ENCODE measurements at regions not wholly inside any gene's neighbourhood (a gene's known extent, or its start where the extent isn't known, plus 50 kb on each side); places are given as distances from the start of the nearest gene placed in this dataset.
"Not testable (repeated sequence)": the region's sequence is repeated elsewhere in the genome, so short reads cannot be mapped to it uniquely, and the experiment has no call there.

DNA sequence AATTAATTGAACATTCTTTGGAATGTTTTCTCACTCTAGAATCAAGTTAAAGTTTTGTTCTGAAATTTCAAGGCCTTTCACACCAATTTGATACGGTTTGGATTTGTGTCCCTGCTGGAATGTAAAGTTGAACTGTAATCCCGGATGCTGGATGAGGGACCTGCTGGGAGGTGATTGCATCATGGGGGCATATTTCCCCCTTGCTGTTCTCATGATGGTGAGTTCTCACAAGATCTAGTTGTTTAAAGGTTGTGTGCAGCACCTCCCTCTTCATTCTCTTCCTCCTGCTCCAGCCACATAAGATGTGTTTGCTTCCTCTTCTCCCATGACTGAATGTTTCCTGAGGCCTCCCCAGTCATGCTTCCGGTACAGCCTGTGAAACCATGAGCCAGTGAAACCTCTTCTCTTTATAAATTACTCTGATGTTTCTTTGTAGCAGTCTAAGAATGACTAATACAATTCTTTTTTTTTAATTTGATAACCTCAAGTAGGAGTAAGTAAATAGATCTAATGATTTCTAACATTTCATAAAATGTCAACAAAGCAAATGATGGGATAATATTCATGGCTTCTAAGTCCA lies 144.2 kb upstream of the CDH7 start:
- ATAC-seq (ENCODE audit: low read depth) (no peak), DNase-seq (ENCODE audit: low spot score in 2 of 2) (no peak)
- Mint-ChIP-seq H3K27me3 (no peaks in the 10 kb centered on the region), H3K4me3 (no peak overlapping the region), H3K9me3 (peaks cover 4% of the 10 kb centered on the region), H3K4me1 (no peaks in the 10 kb centered on the region), H3K36me3 (no peaks in the 10 kb centered on the region), H3K27ac (no peak overlapping the region)

DNA sequence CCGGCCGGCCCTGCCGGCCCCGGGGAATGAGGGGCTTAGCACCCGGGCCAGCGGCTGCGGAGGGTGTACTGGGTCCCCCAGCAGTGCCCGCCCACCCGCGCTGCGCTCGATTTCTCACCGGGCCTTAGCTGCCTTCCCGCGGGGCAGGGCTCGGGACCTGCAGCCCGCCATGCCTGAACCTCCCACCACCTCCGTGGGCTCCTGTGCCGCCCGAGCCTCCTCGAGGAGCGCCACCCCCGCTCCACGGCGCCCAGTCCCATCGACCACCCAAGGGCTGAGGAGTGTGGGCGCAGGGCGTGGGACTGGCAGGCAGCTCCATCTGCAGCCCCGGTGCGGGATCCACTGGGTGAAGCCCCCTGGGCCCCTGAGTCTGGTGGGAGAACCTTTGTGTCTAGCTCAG lies 145.5 kb upstream of the CDH7 start:
- H3K27ac Mint-ChIP-seq; H3K36me3 Mint-ChIP-seq; H3K9me3 Mint-ChIP-seq; H3K27me3 Mint-ChIP-seq; ATAC-seq (ENCODE audit: low read depth); H3K4me3 Mint-ChIP-seq; DNase-seq (ENCODE audit: low spot score in 2 of 2); H3K4me1 Mint-ChIP-seq: not testable (repeated sequence)

DNA sequence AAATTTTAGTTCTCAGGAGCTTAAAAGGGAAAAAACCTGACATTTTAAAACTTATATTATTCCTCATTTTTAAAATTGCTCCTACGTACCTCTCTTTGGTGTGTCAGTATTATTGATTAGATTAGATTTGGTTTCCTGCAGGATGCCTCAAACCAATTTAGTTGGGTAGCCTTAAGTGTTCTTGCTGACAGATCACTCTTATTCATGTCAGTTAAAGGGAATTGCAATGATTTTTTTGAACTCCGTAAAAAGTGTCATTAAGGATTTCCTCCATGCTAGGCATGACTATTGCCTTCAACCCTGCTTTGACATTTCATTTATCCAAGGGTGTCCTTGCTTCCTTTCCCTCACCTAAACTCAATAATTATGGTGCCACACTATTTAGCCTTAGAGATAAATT lies 149.0 kb upstream of the CDH7 start:
- H3K9me3 Mint-ChIP-seq: peaks cover 4% of the 10 kb centered on the region
- no peaks in the 10 kb centered on the region for H3K36me3 Mint-ChIP-seq
- no peaks in the 10 kb centered on the region for H3K4me1 Mint-ChIP-seq
- H3K4me3 Mint-ChIP-seq: no peak overlapping the region
- H3K27ac Mint-ChIP-seq: no peak overlapping the region
- ATAC-seq (ENCODE audit: low read depth): no peak
- H3K27me3 Mint-ChIP-seq: no peaks in the 10 kb centered on the region
- no peak for DNase-seq (ENCODE audit: low spot score in 2 of 2)

DNA sequence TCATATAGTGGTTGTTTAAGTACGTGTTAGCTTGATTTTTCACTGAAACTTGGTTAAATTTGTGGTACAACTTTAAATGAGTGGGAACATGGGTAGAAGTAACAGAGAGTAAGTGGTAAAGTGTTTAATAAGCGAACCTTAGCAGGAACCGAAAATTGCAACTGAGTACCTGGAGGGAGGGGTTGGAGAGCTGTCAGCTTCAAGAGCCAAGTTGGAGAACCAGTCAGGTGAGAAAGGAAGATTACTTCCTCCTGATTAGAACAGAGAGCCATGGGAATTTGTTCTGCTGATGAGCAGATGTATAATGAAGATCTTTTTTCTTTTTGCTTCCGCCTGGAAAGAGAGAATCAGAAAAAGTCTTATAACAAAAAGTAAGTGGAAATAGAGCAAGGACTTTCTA lies 158.4 kb upstream of the CDH7 start:
- ATAC-seq (ENCODE audit: low read depth) (no peak), DNase-seq (ENCODE audit: low spot score in 2 of 2) (no peak)
- Mint-ChIP-seq H3K36me3 (no peaks in the 10 kb centered on the region), H3K27me3 (no peaks in the 10 kb centered on the region), H3K9me3 (no peaks in the 10 kb centered on the region), H3K4me1 (no peaks in the 10 kb centered on the region), H3K27ac (no peak overlapping the region), H3K4me3 (no peak overlapping the region)

DNA sequence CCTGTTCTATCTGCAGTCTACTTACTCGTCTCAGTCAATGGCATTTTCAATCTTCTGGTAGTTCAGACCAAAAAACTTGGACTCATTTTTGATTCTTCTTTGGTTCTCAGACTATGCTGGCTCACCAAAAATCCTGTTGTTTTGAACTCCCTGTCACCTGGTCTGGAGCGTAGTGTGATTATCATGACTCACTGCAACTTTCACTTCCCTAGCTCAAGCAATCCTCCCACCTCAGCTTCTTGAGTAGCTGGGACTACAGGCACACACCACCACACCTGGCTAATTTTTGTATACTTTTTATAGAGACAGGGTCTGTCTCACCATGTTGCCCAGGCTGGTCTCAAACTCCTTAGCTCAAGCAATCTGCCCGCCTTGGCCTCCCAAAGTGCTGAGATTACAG lies 163.3 kb upstream of the CDH7 start:
- no peaks in the 10 kb centered on the region for H3K4me1 Mint-ChIP-seq
- H3K27ac Mint-ChIP-seq: no peak overlapping the region
- DNase-seq (ENCODE audit: low spot score in 2 of 2): no peak
- H3K9me3 Mint-ChIP-seq: no peaks in the 10 kb centered on the region
- no peak overlapping the region for H3K4me3 Mint-ChIP-seq
- H3K27me3 Mint-ChIP-seq: no peaks in the 10 kb centered on the region
- no peak for ATAC-seq (ENCODE audit: low read depth)
- H3K36me3 Mint-ChIP-seq: no peaks in the 10 kb centered on the region

DNA sequence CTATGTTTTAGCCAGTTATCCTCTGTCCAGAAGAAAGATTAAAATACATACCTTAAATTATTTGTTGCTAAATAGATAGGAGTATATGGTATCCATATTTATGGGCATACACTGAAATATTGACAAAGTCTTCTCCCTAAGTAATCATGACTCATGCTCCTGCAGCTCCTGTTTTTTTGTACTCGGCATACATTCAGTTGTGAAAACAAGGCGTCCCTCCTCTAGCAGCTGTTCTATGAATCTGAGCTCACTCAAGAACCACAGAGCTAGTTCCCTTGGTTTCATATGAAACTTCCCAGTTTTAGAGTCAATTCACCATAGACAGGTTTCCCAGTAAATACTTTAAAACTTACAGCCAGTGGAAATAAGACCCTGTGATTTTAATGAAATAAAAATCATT lies 168.7 kb upstream of the CDH7 start:
- not testable (repeated sequence) for ATAC-seq (ENCODE audit: low read depth); H3K36me3 Mint-ChIP-seq; H3K4me3 Mint-ChIP-seq; H3K27ac Mint-ChIP-seq; DNase-seq (ENCODE audit: low spot score in 2 of 2); H3K9me3 Mint-ChIP-seq; H3K4me1 Mint-ChIP-seq; H3K27me3 Mint-ChIP-seq

DNA sequence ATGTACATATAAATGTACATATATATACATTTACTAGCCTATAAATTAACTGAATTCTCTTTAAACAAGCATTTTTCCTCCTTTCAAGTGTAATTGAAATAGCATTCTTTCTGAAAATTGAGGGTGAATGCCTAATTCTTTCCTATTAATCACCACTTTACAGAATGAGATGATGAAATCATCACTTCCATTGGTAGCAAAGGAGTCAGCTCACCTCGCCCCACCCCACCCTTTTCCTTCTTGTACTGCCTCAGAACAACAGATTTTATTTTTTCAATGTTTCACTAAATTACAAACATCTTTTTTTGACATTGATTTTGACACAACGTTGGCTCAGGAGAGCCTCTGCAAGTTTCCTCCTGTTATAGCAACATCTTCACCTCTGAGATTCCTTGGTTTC lies 181.9 kb upstream of the CDH7 start:
- Mint-ChIP-seq H3K9me3 (no peaks in the 10 kb centered on the region), H3K4me3 (no peak overlapping the region)
- ATAC-seq (ENCODE audit: low read depth): no peak

DNA sequence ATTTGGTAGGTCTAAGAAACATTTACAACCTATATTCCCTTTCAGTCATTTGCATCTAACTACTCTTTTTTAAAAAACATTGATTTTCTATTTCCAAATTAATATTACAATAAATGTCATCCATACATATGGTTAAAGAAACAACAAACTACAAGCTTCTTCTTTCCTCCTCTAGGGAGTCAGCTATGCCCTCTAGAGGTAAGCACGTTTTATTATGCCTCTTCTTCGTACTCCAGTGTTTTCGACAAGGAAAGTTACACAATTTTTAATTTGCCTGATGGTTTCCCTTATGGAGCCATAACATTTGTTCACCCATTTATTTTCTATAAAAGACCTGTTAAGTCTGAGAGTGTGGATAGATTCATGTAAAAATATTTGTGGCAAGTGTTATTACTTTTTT lies 183.4 kb upstream of the CDH7 start:
- DNase-seq (ENCODE audit: low spot score in 2 of 2): no peak
- Mint-ChIP-seq H3K4me3 (no peak overlapping the region), H3K36me3 (no peaks in the 10 kb centered on the region), H3K4me1 (no peaks in the 10 kb centered on the region), H3K27ac (no peak overlapping the region), H3K9me3 (peaks cover 2% of the 10 kb centered on the region), H3K27me3 (no peaks in the 10 kb centered on the region)
- ATAC-seq (ENCODE audit: low read depth): no peak

More for the DNA sequence above, 181.9 kb upstream of the CDH7 start:
- no peak overlapping the region for H3K27ac Mint-ChIP-seq
- no peaks in the 10 kb centered on the region for H3K27me3 Mint-ChIP-seq
- no peaks in the 10 kb centered on the region for H3K4me1 Mint-ChIP-seq
- DNase-seq (ENCODE audit: low spot score in 2 of 2): no peak
- no peaks in the 10 kb centered on the region for H3K36me3 Mint-ChIP-seq

DNA sequence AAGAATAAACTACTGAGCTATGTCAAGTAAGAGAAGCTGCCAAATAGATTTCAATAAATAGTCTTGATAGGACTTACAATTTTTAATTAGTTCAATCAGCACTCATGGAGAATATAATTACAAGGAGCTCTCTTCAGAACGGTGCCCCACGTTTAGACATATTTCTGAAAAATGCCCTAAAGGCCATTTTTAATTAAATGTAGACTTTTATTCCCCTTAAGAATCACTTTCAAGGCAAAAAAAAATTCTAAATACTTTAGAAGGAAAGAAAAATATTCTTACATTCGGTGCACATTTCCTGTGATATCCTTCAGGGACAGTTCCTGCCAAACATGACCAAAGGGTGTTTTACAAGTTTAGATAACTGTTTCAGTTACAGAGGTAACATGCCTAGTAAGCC lies 202.5 kb upstream of the CDH7 start:
- Mint-ChIP-seq H3K4me1 (no peaks in the 10 kb centered on the region), H3K9me3 (peaks cover 1% of the 10 kb centered on the region), H3K4me3 (no peak overlapping the region), H3K36me3 (no peaks in the 10 kb centered on the region), H3K27me3 (no peaks in the 10 kb centered on the region), H3K27ac (no peak overlapping the region)
- DNase-seq (ENCODE audit: low spot score in 2 of 2) (no peak), ATAC-seq (ENCODE audit: low read depth) (no peak)

DNA sequence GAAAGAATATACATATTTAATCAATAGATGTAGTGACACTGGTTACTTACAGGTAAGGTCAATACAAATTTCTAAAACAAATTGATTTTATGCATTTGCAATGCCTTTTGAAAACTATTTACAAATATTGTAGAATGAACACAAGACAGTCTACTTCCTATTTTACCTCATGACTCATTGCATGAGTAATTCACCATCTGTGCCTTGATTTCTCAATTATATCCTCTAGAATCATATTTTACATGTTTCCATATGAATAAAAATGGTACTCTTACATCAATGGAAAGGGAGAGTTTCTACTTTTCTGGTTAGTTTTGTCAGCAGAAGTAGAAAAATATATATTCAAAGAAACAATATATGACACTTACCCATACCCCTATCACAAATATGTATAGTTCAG lies 203.8 kb upstream of the CDH7 start:
- Mint-ChIP-seq H3K9me3 (peaks cover 1% of the 10 kb centered on the region), H3K36me3 (no peaks in the 10 kb centered on the region), H3K4me1 (no peaks in the 10 kb centered on the region), H3K4me3 (no peak overlapping the region), H3K27me3 (no peaks in the 10 kb centered on the region), H3K27ac (no peak overlapping the region)
- no peak for ATAC-seq (ENCODE audit: low read depth)
- no peak for DNase-seq (ENCODE audit: low spot score in 2 of 2)

DNA sequence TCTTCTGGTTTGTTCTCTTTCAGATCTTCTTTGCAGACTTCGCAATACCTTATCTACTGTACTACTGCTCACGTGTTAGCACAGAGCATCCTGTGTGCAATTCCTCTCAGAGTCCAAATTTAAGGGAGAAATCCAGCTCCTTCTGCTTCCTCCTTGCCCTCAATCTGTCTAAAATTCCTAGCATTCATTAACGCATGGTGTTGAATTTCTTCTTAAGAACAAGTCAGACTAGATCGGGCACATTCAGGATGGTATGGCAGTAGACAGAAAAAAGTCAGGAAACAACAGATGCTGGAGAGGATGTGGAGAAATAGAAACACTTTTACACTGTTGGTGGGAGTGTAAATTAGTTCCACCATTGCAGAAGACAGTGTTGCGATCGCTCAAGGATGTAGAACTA lies 206.1 kb upstream of the CDH7 start:
- Mint-ChIP-seq H3K4me3 (no peak overlapping the region), H3K9me3 (peaks cover 1% of the 10 kb centered on the region), H3K27me3 (no peaks in the 10 kb centered on the region), H3K36me3 (no peaks in the 10 kb centered on the region), H3K4me1 (no peaks in the 10 kb centered on the region), H3K27ac (no peak overlapping the region)
- DNase-seq (ENCODE audit: low spot score in 2 of 2) (no peak), ATAC-seq (ENCODE audit: low read depth) (no peak)

DNA sequence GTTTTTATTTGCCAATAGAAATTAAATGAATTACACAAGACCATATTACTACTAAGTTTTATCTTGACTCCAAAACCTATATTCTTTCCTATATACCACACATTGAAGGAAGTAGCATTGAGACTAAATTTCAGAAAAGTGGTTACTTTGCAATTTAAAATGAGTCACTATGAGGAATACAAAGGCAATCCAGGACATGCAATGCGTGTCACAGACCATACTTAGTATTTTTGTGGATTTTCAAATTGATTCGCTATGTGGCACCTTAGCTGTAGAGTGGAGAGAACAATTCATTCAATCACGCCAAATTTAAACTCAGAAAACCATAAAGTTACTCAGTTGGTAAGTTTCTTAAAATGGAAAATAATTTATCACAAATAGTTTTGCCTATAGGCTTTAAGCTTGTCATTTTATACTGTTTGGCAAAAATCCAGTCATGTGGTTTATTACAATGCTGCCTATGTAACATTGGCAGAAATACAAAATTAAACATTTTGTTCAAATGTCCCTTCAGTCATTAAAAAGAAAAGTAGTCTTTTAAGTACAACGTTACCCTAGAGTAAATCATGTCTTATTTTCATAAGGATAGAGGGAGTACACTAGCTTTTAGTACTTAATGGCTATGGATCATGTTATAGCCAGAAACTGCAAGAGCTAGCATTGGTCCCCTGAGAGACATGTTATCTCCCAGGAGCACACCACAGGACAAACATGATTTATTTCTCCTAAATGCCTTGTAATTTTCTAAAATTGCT lies 222.8 kb upstream of the CDH7 start:
- no peaks in the 10 kb centered on the region for H3K4me1 Mint-ChIP-seq
- no peak overlapping the region for H3K4me3 Mint-ChIP-seq
- H3K27ac Mint-ChIP-seq: no peak overlapping the region
- ATAC-seq (ENCODE audit: low read depth) (no peak), DNase-seq (ENCODE audit: low spot score in 2 of 2) (no peak)
- no peaks in the 10 kb centered on the region for H3K27me3 Mint-ChIP-seq
- peaks cover 4% of the 10 kb centered on the region for H3K9me3 Mint-ChIP-seq
- no peaks in the 10 kb centered on the region for H3K36me3 Mint-ChIP-seq

DNA sequence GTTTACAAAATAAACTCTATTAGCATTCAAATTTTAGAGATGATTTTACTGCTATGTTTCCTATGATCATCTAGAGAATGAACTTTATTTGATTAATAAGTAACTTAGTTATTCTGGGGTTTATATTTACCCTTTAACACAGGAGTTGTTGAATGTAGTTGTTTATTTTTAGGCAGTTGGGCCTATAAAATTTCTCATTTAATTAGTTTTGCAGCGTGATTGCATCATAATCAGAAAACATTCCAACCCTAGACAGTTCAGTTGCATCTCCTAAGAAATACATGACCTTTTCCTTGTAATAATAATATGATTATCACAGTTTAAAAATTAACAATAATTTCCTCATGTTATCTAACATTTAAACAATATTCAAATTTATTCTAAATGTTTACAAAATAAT lies 224.7 kb upstream of the CDH7 start:
- peaks cover 5% of the 10 kb centered on the region for H3K9me3 Mint-ChIP-seq
- ATAC-seq (ENCODE audit: low read depth) (no peak), DNase-seq (ENCODE audit: low spot score in 2 of 2) (no peak)
- no peaks in the 10 kb centered on the region for H3K4me1 Mint-ChIP-seq
- no peaks in the 10 kb centered on the region for H3K36me3 Mint-ChIP-seq
- no peaks in the 10 kb centered on the region for H3K27me3 Mint-ChIP-seq
- H3K27ac Mint-ChIP-seq: no peak overlapping the region
- H3K4me3 Mint-ChIP-seq: no peak overlapping the region

DNA sequence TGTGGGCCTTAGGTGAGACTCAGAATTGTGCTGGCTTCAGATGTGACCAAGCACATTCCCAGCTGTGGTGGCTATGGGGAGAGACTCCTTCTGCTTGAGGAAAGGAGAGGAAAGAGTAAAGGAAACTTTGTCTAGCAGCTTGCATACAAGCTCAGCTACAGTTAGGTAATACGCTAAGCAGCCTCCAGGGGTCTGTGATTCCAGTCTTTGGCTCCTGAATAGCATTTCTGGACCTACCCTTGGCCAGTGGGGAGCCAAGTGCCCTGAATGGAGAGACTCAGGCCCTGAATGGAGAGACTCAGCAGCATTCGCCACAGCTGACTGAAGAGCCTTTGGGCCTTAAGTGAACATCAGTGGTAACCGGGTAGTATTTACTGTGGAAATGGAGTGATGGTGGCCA lies 227.4 kb upstream of the CDH7 start:
- Mint-ChIP-seq H3K4me1 (no peaks in the 10 kb centered on the region), H3K36me3 (no peaks in the 10 kb centered on the region), H3K27ac (no peak overlapping the region), H3K27me3 (no peaks in the 10 kb centered on the region), H3K4me3 (no peak overlapping the region), H3K9me3 (peaks cover 2% of the 10 kb centered on the region)
- DNase-seq (ENCODE audit: low spot score in 2 of 2): no peak
- ATAC-seq (ENCODE audit: low read depth): no peak

DNA sequence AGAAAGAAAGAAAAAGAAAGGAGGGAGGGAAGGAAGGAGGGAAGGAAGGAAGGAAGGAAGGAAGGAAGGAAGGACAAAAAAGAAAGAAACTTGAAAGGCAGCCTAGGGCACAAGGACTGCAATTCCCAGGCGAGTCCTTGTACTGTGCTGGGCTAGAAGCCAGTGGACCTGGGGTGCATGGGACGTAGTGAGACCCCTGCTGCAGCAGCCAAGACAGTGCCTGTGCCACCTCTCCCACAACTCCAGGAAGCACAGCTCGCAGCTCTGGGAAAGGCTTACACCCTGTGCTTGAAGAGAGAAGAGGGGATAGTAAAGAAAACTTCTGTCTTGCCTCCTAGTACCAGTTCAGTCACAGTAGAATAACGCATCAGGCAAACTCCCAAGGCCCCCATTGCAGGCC lies 227.9 kb upstream of the CDH7 start:
- Mint-ChIP-seq H3K36me3 (no peaks in the 10 kb centered on the region), H3K27ac (no peak overlapping the region), H3K9me3 (peaks cover 2% of the 10 kb centered on the region), H3K4me1 (no peaks in the 10 kb centered on the region), H3K4me3 (no peak overlapping the region), H3K27me3 (no peaks in the 10 kb centered on the region)
- DNase-seq (ENCODE audit: low spot score in 2 of 2) (no peak), ATAC-seq (ENCODE audit: low read depth) (no peak)
